ENCODE measurements at regions not wholly inside any gene's neighbourhood (a gene's known extent, or its start where the extent isn't known, plus 50 kb on each side); places are given as distances from the start of the nearest gene placed in this dataset.

GRCh38 chr5:142408536-142408935, 83.7 kb upstream of the SPRY4 start:
- Mint-ChIP-seq H3K36me3 (ENCODE audit: low read depth) (peaks cover 2% of the 10 kb centered on the region), H3K9me3 (ENCODE audit: low read depth) (no peaks in the 10 kb centered on the region), H3K27me3 (ENCODE audit: low read depth) (peaks cover 5% of the 10 kb centered on the region), H3K4me1 (ENCODE audit: low read depth) (peaks cover 11% of the 10 kb centered on the region), H3K27ac (ENCODE audit: unreplicated experiment) (no peak overlapping the region), H3K4me3 (ENCODE audit: unreplicated experiment) (no peak overlapping the region)
- DNase-seq (ENCODE audit: low spot score) = no peak
- TF ChIP-seq, protein P1, sequence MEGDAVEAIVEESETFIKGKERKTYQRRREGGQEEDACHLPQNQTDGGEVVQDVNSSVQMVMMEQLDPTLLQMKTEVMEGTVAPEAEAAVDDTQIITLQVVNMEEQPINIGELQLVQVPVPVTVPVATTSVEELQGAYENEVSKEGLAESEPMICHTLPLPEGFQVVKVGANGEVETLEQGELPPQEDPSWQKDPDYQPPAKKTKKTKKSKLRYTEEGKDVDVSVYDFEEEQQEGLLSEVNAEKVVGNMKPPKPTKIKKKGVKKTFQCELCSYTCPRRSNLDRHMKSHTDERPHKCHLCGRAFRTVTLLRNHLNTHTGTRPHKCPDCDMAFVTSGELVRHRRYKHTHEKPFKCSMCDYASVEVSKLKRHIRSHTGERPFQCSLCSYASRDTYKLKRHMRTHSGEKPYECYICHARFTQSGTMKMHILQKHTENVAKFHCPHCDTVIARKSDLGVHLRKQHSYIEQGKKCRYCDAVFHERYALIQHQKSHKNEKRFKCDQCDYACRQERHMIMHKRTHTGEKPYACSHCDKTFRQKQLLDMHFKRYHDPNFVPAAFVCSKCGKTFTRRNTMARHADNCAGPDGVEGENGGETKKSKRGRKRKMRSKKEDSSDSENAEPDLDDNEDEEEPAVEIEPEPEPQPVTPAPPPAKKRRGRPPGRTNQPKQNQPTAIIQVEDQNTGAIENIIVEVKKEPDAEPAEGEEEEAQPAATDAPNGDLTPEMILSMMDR (IDR thresholded peaks at IDR 0.05) = no peak

- no peak for DNase-seq (ENCODE audit: low spot score)
- no peak overlapping the region for H3K4me3 Mint-ChIP-seq (ENCODE audit: unreplicated experiment)
- peaks cover 11% of the 10 kb centered on the region for H3K4me1 Mint-ChIP-seq (ENCODE audit: low read depth)
- TF ChIP-seq, protein P1 (IDR thresholded peaks at IDR 0.05) = no peak
- peaks cover 5% of the 10 kb centered on the region for H3K27me3 Mint-ChIP-seq (ENCODE audit: low read depth)
- no peak overlapping the region for H3K27ac Mint-ChIP-seq (ENCODE audit: unreplicated experiment)
- H3K9me3 Mint-ChIP-seq (ENCODE audit: low read depth) = no peaks in the 10 kb centered on the region
- peaks cover 2% of the 10 kb centered on the region for H3K36me3 Mint-ChIP-seq (ENCODE audit: low read depth)
Observed at GRCh38 chr5:142405814-142406395, 81.1 kb upstream of the SPRY4 start.

GRCh38 chr5:142405023-142405422, 80.2 kb upstream of the SPRY4 start:
- TF ChIP-seq, protein P1 (IDR thresholded peaks at IDR 0.05) = no peak
- peaks cover 5% of the 10 kb centered on the region for H3K27me3 Mint-ChIP-seq (ENCODE audit: low read depth)
- DNase-seq (ENCODE audit: low spot score) = no peak
- peaks cover 11% of the 10 kb centered on the region for H3K4me1 Mint-ChIP-seq (ENCODE audit: low read depth)
- H3K36me3 Mint-ChIP-seq (ENCODE audit: low read depth) = peaks cover 2% of the 10 kb centered on the region
- H3K9me3 Mint-ChIP-seq (ENCODE audit: low read depth) = no peaks in the 10 kb centered on the region
- H3K4me3 Mint-ChIP-seq (ENCODE audit: unreplicated experiment) = no peak overlapping the region
- H3K27ac Mint-ChIP-seq (ENCODE audit: unreplicated experiment) = no peak overlapping the region

- TF ChIP-seq, protein P1 (IDR thresholded peaks at IDR 0.05) = no peak
- Mint-ChIP-seq H3K4me1 (ENCODE audit: low read depth) (peaks cover 11% of the 10 kb centered on the region), H3K9me3 (ENCODE audit: low read depth) (no peaks in the 10 kb centered on the region), H3K4me3 (ENCODE audit: unreplicated experiment) (peak overlapping the region; percentile 27), H3K27me3 (ENCODE audit: low read depth) (peaks cover 4% of the 10 kb centered on the region), H3K36me3 (ENCODE audit: low read depth) (peaks cover 2% of the 10 kb centered on the region), H3K27ac (ENCODE audit: unreplicated experiment) (peak overlapping the region; percentile 67)
- no peak for DNase-seq (ENCODE audit: low spot score)
Observed at GRCh38 chr5:142404046-142404477, 79.2 kb upstream of the SPRY4 start.

DNA sequence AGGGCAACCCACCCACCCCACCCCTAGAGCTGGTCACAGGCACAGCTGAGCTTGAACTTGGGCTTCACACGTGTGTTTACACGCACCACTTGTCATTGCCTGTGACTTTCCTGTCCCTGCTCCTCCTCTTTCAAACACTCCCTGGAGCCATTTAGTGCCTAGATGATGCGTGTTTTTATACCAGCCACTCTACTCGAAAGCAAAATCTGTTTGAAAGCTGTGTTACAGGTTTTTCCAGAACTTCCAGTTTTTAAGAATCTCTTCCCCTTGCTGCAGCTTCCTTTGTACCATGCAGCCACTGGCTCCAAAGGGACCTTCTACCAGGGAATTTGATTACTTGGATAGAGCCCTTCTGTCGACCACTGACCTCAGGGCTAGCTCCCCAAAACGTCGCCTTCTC, 78.8 kb upstream of the SPRY4 start:
- Mint-ChIP-seq H3K27ac (ENCODE audit: unreplicated experiment) (peak overlapping the region; percentile 67), H3K9me3 (ENCODE audit: low read depth) (no peaks in the 10 kb centered on the region), H3K36me3 (ENCODE audit: low read depth) (peaks cover 2% of the 10 kb centered on the region), H3K27me3 (ENCODE audit: low read depth) (peaks cover 1% of the 10 kb centered on the region), H3K4me1 (ENCODE audit: low read depth) (peaks cover 11% of the 10 kb centered on the region), H3K4me3 (ENCODE audit: unreplicated experiment) (no peak overlapping the region)
- DNase-seq (ENCODE audit: low spot score) = no peak
- TF ChIP-seq, protein P1 (IDR thresholded peaks at IDR 0.05) = no peak

Measured in chondrocyte (in vitro differentiated cells).